SK-N-SH (cell line): ENCODE measurements at regions not wholly inside any gene's neighbourhood (a gene's known extent, or its start where the extent isn't known, plus 50 kb on each side); places are given as distances from the start of the nearest gene placed in this dataset.

Experiments used
- CTCF ChIA-PET: fragments of 300-600, 350-600 bp; formaldehyde crosslinking; extraction: SDS; loops from one replicate; lab custom pipeline; 2021; lab: Yijun Ruan, JAX
- POLR2A ChIA-PET: fragments of 350-600 bp; sonication (Branson Sonifier 250); formaldehyde crosslinking; extraction: SDS; loops from one replicate; lab custom pipeline; 2020; ENCODE audit warnings: antibody characterized with exemption, inconsistent platforms; lab: Yijun Ruan, JAX
- DNase-seq: peaks from one replicate; pipeline ENCODE4 v3.0.0; 2012
- H2AFZ ChIP-seq: fragments of 200-600 bp; sonication (generic); 2 replicates; pipeline ENCODE4 v1.8.1; 2016; ENCODE audit warnings: antibody characterized with exemption, mild to moderate bottlenecking, low read depth
- H3F3A ChIP-seq: fragments of 200-600 bp; sonication (generic); replicated peaks from 2 replicates; pipeline ENCODE3; 2016; ENCODE audit warnings: antibody characterized with exemption, mild to moderate bottlenecking; ENCODE audit not compliant: insufficient read depth
- H3K27ac ChIP-seq, 2 experiments: fragments of 200-500 bp in 1 of 2; fragments of 200-600 bp in 1 of 2; sonication (Bioruptor generic) in 1 of 2; sonication (generic), shearing (Covaris generic) in 1 of 2; 2 replicates each; pipeline versions ENCODE4 v1.5.1 to v1.6.1; 2014 to 2016; ENCODE audit warnings: low read depth in 2 of 2, inconsistent platforms in 1 of 2, low read length in 1 of 2, mild to moderate bottlenecking in 1 of 2, mixed read lengths in 1 of 2
- H3K27me3 ChIP-seq: fragments of 200-600 bp; sonication (generic), shearing (Covaris generic); 2 replicates; pipeline ENCODE4 v1.6.1; 2016; ENCODE audit warnings: mixed run types; ENCODE audit not compliant: insufficient read depth
- H3K36me3 ChIP-seq, 2 experiments: fragments of 200-500 bp in 1 of 2; fragments of 200-600 bp in 1 of 2; sonication (Bioruptor generic) in 1 of 2; sonication (generic) in 1 of 2; replicated peaks in 1 of 2; 2 replicates each; pipeline versions ENCODE3 to v1.5.1; 2014 to 2016; ENCODE audit warnings: low read length in 1 of 2, mild to moderate bottlenecking in 1 of 2; ENCODE audit not compliant: insufficient read depth in 2 of 2, control insufficient read depth in 1 of 2
- H3K4me1 ChIP-seq, 2 experiments: fragments of 200-500 bp in 1 of 2; fragments of 200-600 bp in 1 of 2; sonication (Bioruptor generic) in 1 of 2; sonication (generic), shearing (Covaris generic) in 1 of 2; 2 replicates each; pipeline versions ENCODE4 v1.5.1 to v1.6.1; 2014 to 2016; ENCODE audit warnings: low read depth in 1 of 2, low read length in 1 of 2, mixed run types in 1 of 2; ENCODE audit not compliant: insufficient read depth in 2 of 2, control insufficient read depth in 1 of 2
- H3K4me2 ChIP-seq: fragments of 200-600 bp; sonication (generic), shearing (Covaris generic); 2 replicates; pipeline ENCODE4 v1.6.1; 2017; ENCODE audit warnings: mixed run types
- H3K4me3 ChIP-seq, 2 experiments: fragments of 200-500 bp in 1 of 2; fragments of 200-600 bp in 1 of 2; sonication (Bioruptor generic) in 1 of 2; sonication (generic), shearing (Covaris generic) in 1 of 2; 2 replicates each; pipeline versions ENCODE4 v1.5.1 to v1.8.1; 2014 to 2016; ENCODE audit warnings: low read depth in 2 of 2, inconsistent platforms in 1 of 2, low read length in 1 of 2, mild to moderate bottlenecking in 1 of 2, mixed read lengths in 1 of 2, moderate library complexity in 1 of 2
- H3K79me2 ChIP-seq: fragments of 200-600 bp; sonication (generic); 2 replicates; pipeline ENCODE4 v1.8.1; 2017; ENCODE audit warnings: mild to moderate bottlenecking; ENCODE audit not compliant: insufficient read depth
- H3K9ac ChIP-seq: fragments of 200-600 bp; sonication (generic); 2 replicates; pipeline ENCODE4 v1.6.1; 2017; ENCODE audit warnings: mixed run types
- H3K9me2 ChIP-seq: fragments of 200-600 bp; sonication (generic); 2 replicates; pipeline ENCODE4 v1.6.1; 2017; ENCODE audit warnings: mixed run types
- H3K9me3 ChIP-seq: fragments of 200-600 bp; sonication (generic); 2 replicates; pipeline ENCODE4 v1.6.1; 2017; ENCODE audit warnings: mixed run types, mild to moderate bottlenecking, moderate library complexity
- H4K20me1 ChIP-seq: fragments of 200-600 bp; sonication (generic); 2 replicates; pipeline ENCODE4 v1.6.1; 2017; ENCODE audit warnings: mild to moderate bottlenecking, mixed run types; ENCODE audit not compliant: insufficient read depth
- CHD2 ChIP-seq: fragments of 150-350 bp; IDR thresholded peaks from 2 replicates; pipeline ENCODE4 v1.6.1; 2018; ENCODE audit warnings: low read length; ENCODE audit not compliant: partially characterized antibody
- EP300 ChIP-seq, 2 experiments: IDR thresholded peaks; 2 replicates each; pipeline versions ENCODE4 v1.4.0 to v1.6.1; 2012; ENCODE audit warnings: borderline replicate concordance in 1 of 2, low read depth in 1 of 2, low read length in 1 of 2
- EZH2phosphoT487 ChIP-seq: fragments of 200-600 bp; sonication (generic); IDR thresholded peaks from 2 replicates; pipeline ENCODE4 v1.6.1; 2017; ENCODE audit warnings: low read depth, mixed run types, mild to moderate bottlenecking, antibody characterized with exemption, moderate library complexity, borderline replicate concordance
- FOXJ3 ChIP-seq: sonication (generic); formaldehyde crosslinking; IDR thresholded peaks from 2 replicates; pipeline ENCODE4 v1.5.1; 2020; ENCODE audit warnings: mild to moderate bottlenecking, missing genetic modification reagents
- GABPA ChIP-seq: IDR thresholded peaks from 2 replicates; pipeline ENCODE4 v1.4.0; 2012; ENCODE audit warnings: low read depth, mild to moderate bottlenecking
- MXI1 ChIP-seq: IDR thresholded peaks from 2 replicates; pipeline ENCODE4 v1.6.1; 2012; ENCODE audit warnings: mild to moderate bottlenecking, low read depth, low read length, improper control_type of control experiment
- RAD21 ChIP-seq: IDR thresholded peaks from 2 replicates; pipeline ENCODE4 v1.6.1; 2012; ENCODE audit warnings: mild to moderate bottlenecking, low read length
- RCOR1 ChIP-seq: fragments of 150-350 bp; IDR thresholded peaks from 2 replicates; pipeline ENCODE4 v1.6.1; 2017; ENCODE audit warnings: antibody characterized with exemption, low read length
- RXRA ChIP-seq: IDR thresholded peaks from 2 replicates; pipeline ENCODE4 v1.4.0; 2012; ENCODE audit warnings: low read depth, mild to moderate bottlenecking, borderline replicate concordance
- TCF12 ChIP-seq: IDR thresholded peaks from 2 replicates; pipeline ENCODE4 v1.4.0; 2012
- TEAD4 ChIP-seq: IDR thresholded peaks from 2 replicates; pipeline ENCODE4 v1.4.0; 2012; ENCODE audit warnings: mild to moderate bottlenecking, borderline replicate concordance; ENCODE audit not compliant: insufficient read depth
- WGBS: methylation state at CpG from one replicate; pipeline ENCODE4 v1.1.6; 2017; ENCODE audit warnings: low lambda C conversion rate; 5-methylcytosine and 5-hydroxymethylcytosine counted together
- TF ChIP-seq, protein P1 (sequence below): fragments of 150-350 bp; IDR thresholded peaks from 2 replicates; pipeline ENCODE4 v1.6.1; 2017; ENCODE audit warnings: antibody characterized with exemption, low read length, low read depth, borderline replicate concordance
- TF ChIP-seq, protein P2 (sequence below): IDR thresholded peaks from 2 replicates; pipeline ENCODE4 v1.6.1; 2012; ENCODE audit warnings: mild to moderate bottlenecking, low read depth, low read length, moderate library complexity
- TF ChIP-seq, protein P3 (sequence below): IDR thresholded peaks from 2 replicates; pipeline ENCODE4 v1.4.0; 2012; ENCODE audit warnings: low read depth, borderline replicate concordance

GRCh38 chr16:8187782-8188372 is 402.4 kb downstream of the TMEM114 start:
- TF ChIP-seq CHD2 (no peak), TCF12 (no peak), GABPA (no peak), RAD21 (no peak), RCOR1 (no peak), FOXJ3 (CRISPR knock-in tag) (no peak), TEAD4 (no peak), EP300 (IDR thresholded peaks at IDR 0.05; ENCODE audit: borderline replicate concordance in 1 of 2, low read depth in 1 of 2, low read length in 1 of 2) (no peak), EZH2phosphoT487 (no peak), RXRA (no peak), MXI1 (no peak)
- TF ChIP-seq, protein P1, sequence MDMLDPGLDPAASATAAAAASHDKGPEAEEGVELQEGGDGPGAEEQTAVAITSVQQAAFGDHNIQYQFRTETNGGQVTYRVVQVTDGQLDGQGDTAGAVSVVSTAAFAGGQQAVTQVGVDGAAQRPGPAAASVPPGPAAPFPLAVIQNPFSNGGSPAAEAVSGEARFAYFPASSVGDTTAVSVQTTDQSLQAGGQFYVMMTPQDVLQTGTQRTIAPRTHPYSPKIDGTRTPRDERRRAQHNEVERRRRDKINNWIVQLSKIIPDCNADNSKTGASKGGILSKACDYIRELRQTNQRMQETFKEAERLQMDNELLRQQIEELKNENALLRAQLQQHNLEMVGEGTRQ = no peak
- TF ChIP-seq, protein P2, sequence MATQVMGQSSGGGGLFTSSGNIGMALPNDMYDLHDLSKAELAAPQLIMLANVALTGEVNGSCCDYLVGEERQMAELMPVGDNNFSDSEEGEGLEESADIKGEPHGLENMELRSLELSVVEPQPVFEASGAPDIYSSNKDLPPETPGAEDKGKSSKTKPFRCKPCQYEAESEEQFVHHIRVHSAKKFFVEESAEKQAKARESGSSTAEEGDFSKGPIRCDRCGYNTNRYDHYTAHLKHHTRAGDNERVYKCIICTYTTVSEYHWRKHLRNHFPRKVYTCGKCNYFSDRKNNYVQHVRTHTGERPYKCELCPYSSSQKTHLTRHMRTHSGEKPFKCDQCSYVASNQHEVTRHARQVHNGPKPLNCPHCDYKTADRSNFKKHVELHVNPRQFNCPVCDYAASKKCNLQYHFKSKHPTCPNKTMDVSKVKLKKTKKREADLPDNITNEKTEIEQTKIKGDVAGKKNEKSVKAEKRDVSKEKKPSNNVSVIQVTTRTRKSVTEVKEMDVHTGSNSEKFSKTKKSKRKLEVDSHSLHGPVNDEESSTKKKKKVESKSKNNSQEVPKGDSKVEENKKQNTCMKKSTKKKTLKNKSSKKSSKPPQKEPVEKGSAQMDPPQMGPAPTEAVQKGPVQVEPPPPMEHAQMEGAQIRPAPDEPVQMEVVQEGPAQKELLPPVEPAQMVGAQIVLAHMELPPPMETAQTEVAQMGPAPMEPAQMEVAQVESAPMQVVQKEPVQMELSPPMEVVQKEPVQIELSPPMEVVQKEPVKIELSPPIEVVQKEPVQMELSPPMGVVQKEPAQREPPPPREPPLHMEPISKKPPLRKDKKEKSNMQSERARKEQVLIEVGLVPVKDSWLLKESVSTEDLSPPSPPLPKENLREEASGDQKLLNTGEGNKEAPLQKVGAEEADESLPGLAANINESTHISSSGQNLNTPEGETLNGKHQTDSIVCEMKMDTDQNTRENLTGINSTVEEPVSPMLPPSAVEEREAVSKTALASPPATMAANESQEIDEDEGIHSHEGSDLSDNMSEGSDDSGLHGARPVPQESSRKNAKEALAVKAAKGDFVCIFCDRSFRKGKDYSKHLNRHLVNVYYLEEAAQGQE = no peak
- TF ChIP-seq, protein P3, sequence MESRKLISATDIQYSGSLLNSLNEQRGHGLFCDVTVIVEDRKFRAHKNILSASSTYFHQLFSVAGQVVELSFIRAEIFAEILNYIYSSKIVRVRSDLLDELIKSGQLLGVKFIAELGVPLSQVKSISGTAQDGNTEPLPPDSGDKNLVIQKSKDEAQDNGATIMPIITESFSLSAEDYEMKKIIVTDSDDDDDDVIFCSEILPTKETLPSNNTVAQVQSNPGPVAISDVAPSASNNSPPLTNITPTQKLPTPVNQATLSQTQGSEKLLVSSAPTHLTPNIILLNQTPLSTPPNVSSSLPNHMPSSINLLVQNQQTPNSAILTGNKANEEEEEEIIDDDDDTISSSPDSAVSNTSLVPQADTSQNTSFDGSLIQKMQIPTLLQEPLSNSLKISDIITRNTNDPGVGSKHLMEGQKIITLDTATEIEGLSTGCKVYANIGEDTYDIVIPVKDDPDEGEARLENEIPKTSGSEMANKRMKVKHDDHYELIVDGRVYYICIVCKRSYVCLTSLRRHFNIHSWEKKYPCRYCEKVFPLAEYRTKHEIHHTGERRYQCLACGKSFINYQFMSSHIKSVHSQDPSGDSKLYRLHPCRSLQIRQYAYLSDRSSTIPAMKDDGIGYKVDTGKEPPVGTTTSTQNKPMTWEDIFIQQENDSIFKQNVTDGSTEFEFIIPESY = no peak
- Histone ChIP-seq H3K9me3 (no peaks in the 10 kb centered on the region), H4K20me1 (no peaks in the 10 kb centered on the region), H3K9ac (no peak overlapping the region), H3K9me2 (no peaks in the 10 kb centered on the region), H3K4me3 (no peak overlapping the region), H3K27me3 (no peaks in the 10 kb centered on the region), H3K79me2 (no peaks in the 10 kb centered on the region), H3K4me1 (no peaks in the 10 kb centered on the region), H3K36me3 (no peaks in the 10 kb centered on the region), H3K27ac (no peak overlapping the region), H3F3A (no peaks in the 10 kb centered on the region), H2AFZ (no peak overlapping the region), H3K4me2 (no peak overlapping the region)
- no peak for DNase-seq
- WGBS = 4% methylated on average over 5 of the region's 5 CpGs
- POLR2A ChIA-PET = no interaction called here
- CTCF ChIA-PET = no interaction called here
